HL-60 (cell line): ENCODE measurements at regions not wholly inside any gene's neighbourhood (a gene's known extent, or its start where the extent isn't known, plus 50 kb on each side); places are given as distances from the start of the nearest gene placed in this dataset.

ENCODE experiments used
- DNase-seq, 2 experiments: peaks; one replicate each; pipeline ENCODE4 v3.0.0-alpha.2; 2010 to 2020; ENCODE audit warnings: low read depth in 1 of 2, low spot score in 1 of 2
- H3K27ac ChIP-seq: fragments of 250-450 bp; sonication (Bioruptor Pico); replicated peaks from 2 replicates; pipeline ENCODE4 v1.5.1; 2020; ENCODE audit warnings: mild to moderate bottlenecking, moderate library complexity
- H3K27me3 ChIP-seq: fragments of 250-450 bp; sonication (Bioruptor Pico); 2 replicates; pipeline ENCODE4 v1.5.1; 2021; ENCODE audit warnings: mild to moderate bottlenecking, moderate library complexity; ENCODE audit not compliant: insufficient read depth, poor library complexity, severe bottlenecking
- H3K4me3 ChIP-seq: replicated peaks from 2 replicates; pipeline ENCODE4 v1.5.1; 2011; ENCODE audit warnings: mild to moderate bottlenecking, control low read depth, low read length; ENCODE audit not compliant: insufficient read depth
- GABPA ChIP-seq: IDR thresholded peaks from 2 replicates; pipeline ENCODE4 v1.6.1; 2012; ENCODE audit warnings: low read depth
- POLR2AphosphoS5 ChIP-seq: IDR thresholded peaks from 2 replicates; pipeline ENCODE4 v1.6.1; 2012; ENCODE audit warnings: low read depth
- REST ChIP-seq: IDR thresholded peaks from 2 replicates; pipeline ENCODE4 v1.6.1; 2012; ENCODE audit warnings: low read depth; ENCODE audit not compliant: insufficient replicate concordance
- SPI1 ChIP-seq: IDR thresholded peaks from 2 replicates; pipeline ENCODE4 v1.6.1; 2012; ENCODE audit warnings: low read depth, mild to moderate bottlenecking, borderline replicate concordance
- TF ChIP-seq, protein P1 (sequence below): IDR thresholded peaks from one replicate; pipeline ENCODE4 v1.5.1; 2011; ENCODE audit warnings: low read length, control low read depth, inconsistent platforms; ENCODE audit not compliant: insufficient read depth

DNA sequence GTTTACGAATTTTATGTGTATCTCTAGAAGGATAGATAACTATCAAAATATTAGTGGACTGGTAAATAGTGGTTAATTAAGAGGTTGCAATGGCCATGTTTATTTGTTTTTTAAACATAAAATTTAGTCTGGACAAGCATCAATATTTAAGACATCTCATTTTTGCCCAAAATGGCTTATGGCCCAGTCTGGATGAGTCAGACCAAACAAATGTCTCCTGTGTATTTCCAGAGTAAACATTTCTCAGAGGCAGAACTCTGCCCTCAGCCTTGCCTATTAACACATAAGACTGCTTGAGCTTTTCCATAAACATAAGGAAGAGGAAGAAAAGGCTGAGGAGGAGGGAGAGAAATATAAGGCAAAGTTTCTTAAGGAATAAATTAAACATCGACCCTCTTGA lies 277.1 kb upstream of the DIAPH2 start:
- DNase-seq, result no peak
- Histone ChIP-seq H3K27me3 (no peaks in the 10 kb centered on the region), H3K4me3 (no peak overlapping the region), H3K27ac (no peak overlapping the region)
- TF ChIP-seq REST, result no peak
- TF ChIP-seq, protein P1, sequence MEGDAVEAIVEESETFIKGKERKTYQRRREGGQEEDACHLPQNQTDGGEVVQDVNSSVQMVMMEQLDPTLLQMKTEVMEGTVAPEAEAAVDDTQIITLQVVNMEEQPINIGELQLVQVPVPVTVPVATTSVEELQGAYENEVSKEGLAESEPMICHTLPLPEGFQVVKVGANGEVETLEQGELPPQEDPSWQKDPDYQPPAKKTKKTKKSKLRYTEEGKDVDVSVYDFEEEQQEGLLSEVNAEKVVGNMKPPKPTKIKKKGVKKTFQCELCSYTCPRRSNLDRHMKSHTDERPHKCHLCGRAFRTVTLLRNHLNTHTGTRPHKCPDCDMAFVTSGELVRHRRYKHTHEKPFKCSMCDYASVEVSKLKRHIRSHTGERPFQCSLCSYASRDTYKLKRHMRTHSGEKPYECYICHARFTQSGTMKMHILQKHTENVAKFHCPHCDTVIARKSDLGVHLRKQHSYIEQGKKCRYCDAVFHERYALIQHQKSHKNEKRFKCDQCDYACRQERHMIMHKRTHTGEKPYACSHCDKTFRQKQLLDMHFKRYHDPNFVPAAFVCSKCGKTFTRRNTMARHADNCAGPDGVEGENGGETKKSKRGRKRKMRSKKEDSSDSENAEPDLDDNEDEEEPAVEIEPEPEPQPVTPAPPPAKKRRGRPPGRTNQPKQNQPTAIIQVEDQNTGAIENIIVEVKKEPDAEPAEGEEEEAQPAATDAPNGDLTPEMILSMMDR, result no peak
- no peak for TF ChIP-seq POLR2AphosphoS5
- no peak for TF ChIP-seq GABPA
- TF ChIP-seq SPI1, result no peak

DNA sequence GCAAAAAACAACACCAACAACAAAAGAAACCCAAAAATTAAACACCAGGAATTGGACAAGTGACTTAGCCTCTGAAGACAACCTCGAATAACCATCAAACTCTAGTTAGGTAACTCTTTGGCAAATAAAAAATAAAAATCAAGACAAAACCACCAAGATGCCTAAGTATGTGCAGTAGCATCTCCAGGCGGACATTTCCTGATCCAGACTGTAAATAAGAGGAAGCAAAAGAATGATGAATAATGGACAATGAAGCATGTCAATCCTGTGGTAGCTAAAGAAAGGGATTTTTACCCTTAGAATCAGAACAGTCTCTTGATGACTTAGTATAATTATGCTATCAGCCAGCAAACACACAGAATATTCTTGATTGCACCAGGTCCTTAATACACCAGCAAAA lies 276.7 kb upstream of the DIAPH2 start:
- no peaks in the 10 kb centered on the region for H3K27me3 ChIP-seq
- TF ChIP-seq REST, result no peak
- no peak for TF ChIP-seq SPI1
- TF ChIP-seq GABPA, result no peak
- no peak for TF ChIP-seq POLR2AphosphoS5
- TF ChIP-seq, protein P1, result no peak
- no peak for DNase-seq
- H3K4me3 ChIP-seq, result no peak overlapping the region
- H3K27ac ChIP-seq, result no peak overlapping the region

DNA sequence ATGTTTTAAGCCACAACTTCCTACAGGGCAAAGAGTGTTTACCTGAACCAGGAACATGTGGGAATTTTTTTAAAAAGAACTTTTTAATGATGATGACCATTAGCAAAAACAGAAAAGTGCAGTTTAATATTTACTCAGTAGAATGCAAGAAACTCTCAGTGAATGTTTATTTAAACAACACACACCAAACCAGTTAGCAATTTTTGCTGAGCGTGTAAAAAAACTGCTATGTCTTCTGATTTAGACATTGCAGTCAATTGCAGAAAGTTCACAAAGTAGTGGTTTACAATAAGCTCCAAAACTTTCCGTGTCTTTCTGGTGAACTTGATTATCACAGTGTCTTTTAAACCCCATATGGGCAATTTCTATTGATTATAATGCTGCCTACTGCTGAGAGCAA lies 273.7 kb upstream of the DIAPH2 start:
- no peak for DNase-seq
- Histone ChIP-seq H3K27me3 (no peaks in the 10 kb centered on the region), H3K27ac (no peak overlapping the region), H3K4me3 (no peak overlapping the region)
- TF ChIP-seq POLR2AphosphoS5, result no peak
- TF ChIP-seq, protein P1, result no peak
- TF ChIP-seq REST, result no peak
- TF ChIP-seq GABPA, result no peak
- TF ChIP-seq SPI1, result no peak
